Mesothelial cell of epicardium (in vitro differentiated cells): ENCODE measurements at regions not wholly inside any gene's neighbourhood (a gene's known extent, or its start where the extent isn't known, plus 50 kb on each side); places are given as distances from the start of the nearest gene placed in this dataset.

Experiments
- DNase-seq, 2 experiments: peaks; one replicate each; pipeline ENCODE4 v3.0.0; 2021; ENCODE audit warnings: low spot score in 2 of 2; ENCODE audit not compliant: unreplicated experiment in 2 of 2
- H3K27ac Mint-ChIP-seq: 2 replicates; pipeline ENCODE4 v1.8.0; 2021; ENCODE audit warnings: mixed read lengths
- H3K27me3 Mint-ChIP-seq: 2 replicates; pipeline ENCODE4 v1.8.0; 2021; ENCODE audit warnings: low read depth, mixed read lengths
- H3K36me3 Mint-ChIP-seq: 2 replicates; pipeline ENCODE4 v1.8.0; 2021; ENCODE audit warnings: mixed read lengths
- H3K4me1 Mint-ChIP-seq: 2 replicates; pipeline ENCODE4 v1.8.0; 2021; ENCODE audit warnings: mixed read lengths
- H3K4me3 Mint-ChIP-seq: 2 replicates; pipeline ENCODE4 v1.8.0; 2021; ENCODE audit warnings: mild to moderate bottlenecking, moderate library complexity, mixed read lengths
- H3K9me3 Mint-ChIP-seq: 2 replicates; pipeline ENCODE4 v1.8.0; 2021; ENCODE audit warnings: mixed read lengths
- TF ChIP-seq, protein P1 (sequence below): fragments of 200-600 bp; sonication (generic); IDR thresholded peaks from one replicate; pipeline ENCODE4 v1.5.0; 2021; ENCODE audit warnings: antibody characterized with exemption; ENCODE audit not compliant: unreplicated experiment

DNA sequence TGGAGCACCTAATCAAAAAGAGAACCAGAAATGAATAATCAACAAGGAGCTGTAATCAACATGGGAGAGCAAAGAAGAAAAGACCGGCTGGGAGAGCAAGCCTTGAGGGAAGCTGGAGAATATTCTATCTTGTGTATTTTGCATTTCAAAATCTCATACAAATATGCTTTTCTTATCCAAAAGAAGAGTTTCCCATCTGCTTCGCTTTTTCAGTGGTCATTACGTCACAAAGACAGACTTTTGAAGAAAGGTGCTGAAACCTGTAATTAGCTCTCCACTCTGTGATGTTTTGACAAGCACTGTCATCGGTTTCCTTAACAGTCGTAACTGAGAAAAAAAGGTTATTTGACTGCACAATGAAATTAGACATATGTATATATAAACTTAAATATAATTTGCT is 139.1 kb upstream of the TACR1 start:
- H3K4me3 Mint-ChIP-seq, result no peak overlapping the region
- no peaks in the 10 kb centered on the region for H3K9me3 Mint-ChIP-seq
- TF ChIP-seq, protein P1, sequence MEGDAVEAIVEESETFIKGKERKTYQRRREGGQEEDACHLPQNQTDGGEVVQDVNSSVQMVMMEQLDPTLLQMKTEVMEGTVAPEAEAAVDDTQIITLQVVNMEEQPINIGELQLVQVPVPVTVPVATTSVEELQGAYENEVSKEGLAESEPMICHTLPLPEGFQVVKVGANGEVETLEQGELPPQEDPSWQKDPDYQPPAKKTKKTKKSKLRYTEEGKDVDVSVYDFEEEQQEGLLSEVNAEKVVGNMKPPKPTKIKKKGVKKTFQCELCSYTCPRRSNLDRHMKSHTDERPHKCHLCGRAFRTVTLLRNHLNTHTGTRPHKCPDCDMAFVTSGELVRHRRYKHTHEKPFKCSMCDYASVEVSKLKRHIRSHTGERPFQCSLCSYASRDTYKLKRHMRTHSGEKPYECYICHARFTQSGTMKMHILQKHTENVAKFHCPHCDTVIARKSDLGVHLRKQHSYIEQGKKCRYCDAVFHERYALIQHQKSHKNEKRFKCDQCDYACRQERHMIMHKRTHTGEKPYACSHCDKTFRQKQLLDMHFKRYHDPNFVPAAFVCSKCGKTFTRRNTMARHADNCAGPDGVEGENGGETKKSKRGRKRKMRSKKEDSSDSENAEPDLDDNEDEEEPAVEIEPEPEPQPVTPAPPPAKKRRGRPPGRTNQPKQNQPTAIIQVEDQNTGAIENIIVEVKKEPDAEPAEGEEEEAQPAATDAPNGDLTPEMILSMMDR, result no peak
- no peaks in the 10 kb centered on the region for H3K36me3 Mint-ChIP-seq
- peaks cover 2% of the 10 kb centered on the region for H3K27me3 Mint-ChIP-seq
- H3K4me1 Mint-ChIP-seq, result peaks cover 11% of the 10 kb centered on the region
- H3K27ac Mint-ChIP-seq, result no peak overlapping the region
- no peak for DNase-seq

DNA sequence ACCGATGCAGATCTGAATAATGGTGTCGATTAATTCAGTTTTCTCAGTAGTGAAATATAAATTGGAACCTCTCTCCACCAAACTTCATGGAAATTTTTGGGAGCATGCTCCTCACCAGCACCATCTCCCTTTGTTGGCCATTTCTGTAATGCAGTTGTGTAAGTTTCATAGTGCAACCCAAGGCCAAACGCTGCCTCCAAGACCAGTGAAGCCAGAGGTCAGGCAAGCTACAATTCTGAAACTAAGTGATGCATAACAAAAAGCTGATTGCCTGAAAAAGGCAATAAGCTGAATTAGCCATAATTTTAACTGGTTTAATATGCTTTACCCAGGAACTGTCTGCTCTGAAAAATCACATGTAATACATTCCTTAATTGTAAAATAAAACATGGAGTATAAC is 138.3 kb upstream of the TACR1 start:
- H3K4me1 Mint-ChIP-seq, result peaks cover 11% of the 10 kb centered on the region
- no peak for DNase-seq
- H3K4me3 Mint-ChIP-seq, result no peak overlapping the region
- TF ChIP-seq, protein P1, result no peak
- H3K27me3 Mint-ChIP-seq, result peaks cover 2% of the 10 kb centered on the region
- H3K27ac Mint-ChIP-seq, result no peak overlapping the region
- no peaks in the 10 kb centered on the region for H3K9me3 Mint-ChIP-seq
- H3K36me3 Mint-ChIP-seq, result no peaks in the 10 kb centered on the region

DNA sequence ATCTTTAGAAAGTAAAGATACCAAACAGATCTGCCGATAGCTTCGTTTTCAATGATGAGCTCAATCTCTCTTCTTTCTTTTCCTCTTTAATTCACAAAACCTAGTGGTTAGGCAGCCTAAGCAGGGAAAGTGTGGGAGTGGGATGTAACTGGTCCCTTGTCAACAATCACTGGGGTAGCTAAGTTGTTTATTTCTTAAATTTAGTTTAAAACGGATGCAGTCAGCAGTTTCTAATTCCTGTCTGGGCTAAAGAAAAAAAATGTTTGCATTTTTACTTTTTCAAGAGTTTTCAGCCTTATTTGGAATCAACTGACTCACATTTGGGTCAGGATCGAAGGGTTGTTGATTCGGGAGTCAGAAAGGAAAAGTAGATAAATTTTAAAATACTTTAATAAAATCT is 137.7 kb upstream of the TACR1 start:
- TF ChIP-seq, protein P1, result no peak
- Mint-ChIP-seq H3K4me3 (no peak overlapping the region), H3K4me1 (peaks cover 11% of the 10 kb centered on the region), H3K9me3 (no peaks in the 10 kb centered on the region), H3K27me3 (peaks cover 2% of the 10 kb centered on the region), H3K27ac (no peak overlapping the region), H3K36me3 (no peaks in the 10 kb centered on the region)
- DNase-seq, result no peak

DNA sequence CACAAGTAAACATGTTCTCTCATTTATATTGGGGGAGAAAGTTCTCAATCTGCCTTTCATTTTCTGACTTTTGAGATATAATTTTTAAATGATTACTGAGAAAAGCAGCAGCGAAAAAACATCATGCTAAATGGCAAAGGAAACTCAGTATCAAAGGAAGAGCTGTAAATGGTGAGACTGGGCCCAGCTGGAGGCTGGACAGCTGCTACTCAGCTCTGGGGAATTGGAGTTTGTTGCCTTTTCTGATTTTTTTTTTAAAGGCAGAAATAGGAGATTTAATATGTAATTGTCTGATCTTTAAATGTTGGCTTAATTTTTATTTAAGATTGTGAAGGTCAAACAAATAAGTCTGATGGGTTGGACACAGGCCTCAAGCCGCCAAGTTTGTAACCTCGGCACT is 137.1 kb upstream of the TACR1 start:
- peaks cover 2% of the 10 kb centered on the region for H3K27me3 Mint-ChIP-seq

DNA sequence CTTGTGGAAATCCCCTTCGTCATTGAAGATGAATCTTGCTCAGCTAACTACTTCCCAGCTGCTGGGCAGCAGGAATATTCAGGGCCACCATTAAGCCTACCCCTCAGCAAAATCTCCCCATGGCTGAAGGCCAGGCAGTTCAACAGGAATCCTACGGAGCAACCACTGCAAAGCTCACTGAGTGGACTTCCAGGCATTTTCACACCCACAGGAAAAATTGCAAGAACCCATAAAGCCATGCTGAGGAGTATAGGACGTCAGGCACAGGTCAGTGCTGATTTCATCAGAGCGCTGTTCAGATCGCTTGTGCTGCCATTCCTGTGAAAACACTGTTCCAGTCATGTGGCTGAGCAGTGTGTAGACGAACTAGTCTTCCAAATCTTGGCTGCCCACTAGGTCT is 134.8 kb upstream of the TACR1 start:
- DNase-seq, result no peak
- Mint-ChIP-seq H3K36me3 (no peaks in the 10 kb centered on the region), H3K4me3 (no peak overlapping the region)

More for the DNA sequence above, 137.1 kb upstream of the TACR1 start:
- TF ChIP-seq, protein P1, result no peak
- no peaks in the 10 kb centered on the region for H3K36me3 Mint-ChIP-seq
- no peak for DNase-seq
- H3K27ac Mint-ChIP-seq, result no peak overlapping the region
- no peak overlapping the region for H3K4me3 Mint-ChIP-seq
- no peaks in the 10 kb centered on the region for H3K9me3 Mint-ChIP-seq
- peaks cover 11% of the 10 kb centered on the region for H3K4me1 Mint-ChIP-seq

More for the DNA sequence above, 134.8 kb upstream of the TACR1 start:
- Mint-ChIP-seq H3K9me3 (peaks cover 5% of the 10 kb centered on the region), H3K27me3 (peaks cover 5% of the 10 kb centered on the region), H3K4me1 (no peaks in the 10 kb centered on the region), H3K27ac (no peak overlapping the region)
- TF ChIP-seq, protein P1, result no peak
